Lung (tissue), 11 donors: ENCODE measurements at regions not wholly inside any gene's neighbourhood (a gene's known extent, or its start where the extent isn't known, plus 50 kb on each side); places are given as distances from the start of the nearest gene placed in this dataset.

ENCODE experiments used
- ATAC-seq: fragments of 200-7000 bp; cut with Tn5 transposase; one replicate; pipeline ENCODE4 v1.9.1; 2020; ENCODE audit warnings: moderate number of reproducible peaks; ENCODE audit not compliant: insufficient read depth, low FRiP score
- DNase-seq, 3 donors: peaks; one replicate each; pipeline ENCODE4 v3.0.0-alpha.2; 2013 to 2017
- H3K27ac ChIP-seq, 2 donors: one replicate each; pipeline ENCODE4 v1.5.1; 2013; ENCODE audit warnings: mild to moderate bottlenecking in 2 of 2, moderate library complexity in 2 of 2, control low read depth in 1 of 2, inconsistent platforms in 1 of 2, low read depth in 1 of 2, low read length in 1 of 2
- H3K27me3 ChIP-seq, 3 donors: one replicate each; pipeline ENCODE4 v1.5.1; 2013; ENCODE audit warnings: low read length in 2 of 3; ENCODE audit not compliant: control insufficient read depth in 3 of 3, insufficient read depth in 3 of 3
- H3K36me3 ChIP-seq, 4 donors: one replicate each; pipeline ENCODE4 v1.5.1; 2013; ENCODE audit warnings: low read length in 4 of 4, mild to moderate bottlenecking in 1 of 4, moderate library complexity in 1 of 4; ENCODE audit not compliant: control insufficient read depth in 4 of 4, insufficient read depth in 4 of 4
- H3K4me1 ChIP-seq, 5 donors: one replicate each; pipeline ENCODE4 v1.5.1; 2013; ENCODE audit warnings: low read length in 5 of 5, mild to moderate bottlenecking in 2 of 5, moderate library complexity in 1 of 5; ENCODE audit not compliant: control insufficient read depth in 5 of 5, insufficient read depth in 5 of 5
- H3K4me3 ChIP-seq: one replicate; pipeline ENCODE4 v1.5.1; 2013; ENCODE audit warnings: mild to moderate bottlenecking, control low read depth, moderate library complexity
- H3K9ac ChIP-seq, 2 donors: one replicate each; pipeline ENCODE4 v1.5.1; 2013; ENCODE audit warnings: low read length in 2 of 2, control low read depth in 1 of 2; ENCODE audit not compliant: insufficient read depth in 1 of 2
- H3K9me3 ChIP-seq, 4 donors: one replicate each; pipeline ENCODE4 v1.5.1; 2013; ENCODE audit warnings: low read length in 3 of 4, mild to moderate bottlenecking in 1 of 4, moderate library complexity in 1 of 4; ENCODE audit not compliant: control insufficient read depth in 4 of 4, insufficient read depth in 3 of 4
- WGBS, 2 donors: extraction: QIAGEN DNeasy Blood & Tissue Kit; methylation state at CpG; one replicate each; pipeline ENCODE4 v1.1.7; 2013; 5-methylcytosine and 5-hydroxymethylcytosine counted together
- TF ChIP-seq, protein P1 (sequence below): IDR thresholded peaks from 2 replicates; pipeline ENCODE4 v1.5.1; 2012; ENCODE audit warnings: mild to moderate bottlenecking; ENCODE audit errors: control extremely low read depth, extremely low read depth
- donor health status: control.
- donor health status: control.
- donor health status: Bipolar disorder and iron deficiency.
- donor health status: healthy.
- donor health status: DM: yes; HTN: yes; CAD: no.

GRCh38 chr18:46315161-46315560 is 211.0 kb downstream of the HAUS1 start:
- no peak overlapping the region for H3K27ac ChIP-seq
- H3K9me3 ChIP-seq, result no peaks in the 10 kb centered on the region
- DNase-seq (no peak), ATAC-seq (no peak)
- WGBS, 2 donors, result 83 to 86% methylated on average over 2 of the region's 2 CpGs
- TF ChIP-seq, protein P1, sequence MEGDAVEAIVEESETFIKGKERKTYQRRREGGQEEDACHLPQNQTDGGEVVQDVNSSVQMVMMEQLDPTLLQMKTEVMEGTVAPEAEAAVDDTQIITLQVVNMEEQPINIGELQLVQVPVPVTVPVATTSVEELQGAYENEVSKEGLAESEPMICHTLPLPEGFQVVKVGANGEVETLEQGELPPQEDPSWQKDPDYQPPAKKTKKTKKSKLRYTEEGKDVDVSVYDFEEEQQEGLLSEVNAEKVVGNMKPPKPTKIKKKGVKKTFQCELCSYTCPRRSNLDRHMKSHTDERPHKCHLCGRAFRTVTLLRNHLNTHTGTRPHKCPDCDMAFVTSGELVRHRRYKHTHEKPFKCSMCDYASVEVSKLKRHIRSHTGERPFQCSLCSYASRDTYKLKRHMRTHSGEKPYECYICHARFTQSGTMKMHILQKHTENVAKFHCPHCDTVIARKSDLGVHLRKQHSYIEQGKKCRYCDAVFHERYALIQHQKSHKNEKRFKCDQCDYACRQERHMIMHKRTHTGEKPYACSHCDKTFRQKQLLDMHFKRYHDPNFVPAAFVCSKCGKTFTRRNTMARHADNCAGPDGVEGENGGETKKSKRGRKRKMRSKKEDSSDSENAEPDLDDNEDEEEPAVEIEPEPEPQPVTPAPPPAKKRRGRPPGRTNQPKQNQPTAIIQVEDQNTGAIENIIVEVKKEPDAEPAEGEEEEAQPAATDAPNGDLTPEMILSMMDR, result no peak
- H3K4me3 ChIP-seq, result no peak overlapping the region
- H3K4me1 ChIP-seq, result no peaks in the 10 kb centered on the region
- H3K9ac ChIP-seq, result no peak overlapping the region
- H3K27me3 ChIP-seq, result no peaks in the 10 kb centered on the region
- H3K36me3 ChIP-seq, result no peaks in the 10 kb centered on the region

GRCh38 chr18:46318356-46318755 is 214.2 kb downstream of the HAUS1 start:
- Histone ChIP-seq H3K27ac (no peak overlapping the region), H3K4me3 (no peak overlapping the region), H3K36me3 (no peaks in the 10 kb centered on the region), H3K9ac (no peak overlapping the region), H3K4me1 (peaks cover 0 to 11% (median 0%) of the 10 kb centered on the region in 5 donors), H3K27me3 (no peaks in the 10 kb centered on the region), H3K9me3 (no peaks in the 10 kb centered on the region)
- no peak for ATAC-seq
- no peak for DNase-seq
- TF ChIP-seq, protein P1, result no peak
- 90 to 92% methylated on average over 5 of the region's 5 CpGs for WGBS, 2 donors

GRCh38 chr18:46319783-46320182 is 215.6 kb downstream of the HAUS1 start:
- TF ChIP-seq, protein P1, result no peak
- DNase-seq (no peak), ATAC-seq (no peak)
- no peak overlapping the region for H3K4me3 ChIP-seq
- H3K27me3 ChIP-seq, result no peaks in the 10 kb centered on the region
- H3K36me3 ChIP-seq, result no peaks in the 10 kb centered on the region
- H3K27ac ChIP-seq, result no peak overlapping the region
- WGBS, 2 donors, result 79 to 97% methylated on average over 1 of the region's 1 CpG
- H3K9me3 ChIP-seq, result no peaks in the 10 kb centered on the region
- H3K4me1 ChIP-seq, result peaks cover 0 to 11% (median 0%) of the 10 kb centered on the region in 5 donors
- no peak overlapping the region for H3K9ac ChIP-seq

DNA sequence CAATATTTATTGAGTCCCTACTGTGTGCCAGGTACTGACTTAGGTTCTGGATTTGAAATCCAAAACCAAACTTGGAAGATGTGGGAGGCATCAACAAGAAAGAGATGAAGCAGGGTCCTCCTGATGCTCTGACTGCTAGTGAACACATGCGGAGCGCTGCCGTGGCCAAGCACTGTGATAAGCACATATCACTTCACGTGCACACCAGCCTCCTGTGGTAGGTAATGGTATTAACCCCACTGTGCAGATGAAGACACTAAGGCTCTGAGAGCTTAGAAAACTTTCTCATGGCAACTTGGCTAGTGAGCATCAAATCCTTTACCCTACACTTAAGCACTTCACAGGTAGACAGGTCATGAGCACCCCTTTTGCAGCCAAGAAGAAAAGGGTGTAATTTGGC is 216.1 kb downstream of the HAUS1 start:
- peaks cover 0 to 11% (median 0%) of the 10 kb centered on the region in 5 donors for H3K4me1 ChIP-seq

More for the DNA sequence above, 216.1 kb downstream of the HAUS1 start:
- 93 to 95% methylated on average over 4 of the region's 4 CpGs for WGBS, 2 donors
- TF ChIP-seq, protein P1, result no peak
- Histone ChIP-seq H3K27ac (no peak overlapping the region), H3K27me3 (no peaks in the 10 kb centered on the region), H3K9me3 (no peaks in the 10 kb centered on the region), H3K4me3 (no peak overlapping the region), H3K36me3 (no peaks in the 10 kb centered on the region), H3K9ac (no peak overlapping the region)
- DNase-seq (no peak), ATAC-seq (no peak)
